Kasumi-1 (cell line): ENCODE measurements at regions not wholly inside any gene's neighbourhood (a gene's known extent, or its start where the extent isn't known, plus 50 kb on each side); places are given as distances from the start of the nearest gene placed in this dataset.

ENCODE experiments used
- DNase-seq, 2 experiments: peaks; one replicate each; lab custom pipeline; 2025; lab: John Stamatoyannopoulos, UW

DNA sequence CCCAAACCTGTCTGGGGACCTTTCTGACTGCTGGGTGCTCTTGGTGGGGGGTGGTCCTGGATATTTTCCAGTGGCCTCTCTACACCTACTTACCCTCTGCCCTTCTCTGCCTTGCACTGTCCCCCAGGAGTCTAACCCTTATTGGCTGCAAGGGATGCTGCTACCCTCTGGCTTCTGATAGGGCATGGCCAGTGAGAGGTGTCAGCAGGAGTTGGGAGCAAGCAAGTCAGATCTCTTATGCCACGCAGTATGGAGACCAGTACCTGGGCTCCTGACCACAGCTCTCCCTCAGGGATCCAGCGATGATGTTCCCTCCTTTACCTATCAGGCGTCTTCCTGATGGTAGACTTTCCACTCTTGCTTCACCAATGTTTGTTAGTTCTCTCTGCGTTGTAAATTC, 373.7 kb downstream of the SOCS6 start:
- DNase-seq = no peak

DNA sequence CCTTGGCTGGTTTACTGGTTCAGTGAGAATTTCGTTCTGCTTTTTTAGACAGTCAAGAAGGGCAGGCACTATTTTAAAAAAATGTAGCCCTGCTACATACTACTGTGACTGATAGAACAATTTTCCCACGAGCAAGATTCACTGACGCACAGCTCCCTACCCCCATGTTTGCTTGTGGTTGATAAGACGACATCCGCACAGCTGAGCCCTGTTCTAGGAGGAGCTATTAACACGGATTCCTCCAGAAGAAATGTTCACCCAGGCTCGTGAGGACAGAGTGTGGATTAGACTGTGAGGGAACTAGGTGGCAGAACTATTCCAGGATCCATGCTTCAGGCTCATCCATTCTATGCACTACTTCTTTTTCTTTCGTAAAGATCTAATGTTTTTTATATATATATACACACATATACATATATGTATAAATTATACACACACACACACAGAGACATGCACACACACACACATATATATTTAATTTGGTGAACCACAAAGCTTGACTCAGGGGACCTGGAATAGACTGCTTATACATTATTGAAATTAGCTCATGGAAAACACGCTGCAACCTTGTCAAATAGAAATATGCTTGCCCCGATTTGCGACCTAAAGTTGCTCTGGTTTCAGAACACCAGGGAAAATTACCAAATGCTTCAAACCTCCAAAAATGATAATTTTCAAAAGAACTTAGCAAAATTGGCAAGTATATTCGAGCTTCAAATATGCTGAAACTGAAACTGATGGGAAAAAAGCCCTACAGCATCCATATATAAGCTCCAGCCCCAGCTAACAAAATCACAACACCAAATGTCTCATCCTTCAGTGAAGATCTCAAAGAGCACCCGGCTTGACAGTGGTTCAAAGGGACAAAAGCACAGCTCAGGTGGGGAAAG, 370.4 kb downstream of the SOCS6 start:
- DNase-seq = no peak

DNA sequence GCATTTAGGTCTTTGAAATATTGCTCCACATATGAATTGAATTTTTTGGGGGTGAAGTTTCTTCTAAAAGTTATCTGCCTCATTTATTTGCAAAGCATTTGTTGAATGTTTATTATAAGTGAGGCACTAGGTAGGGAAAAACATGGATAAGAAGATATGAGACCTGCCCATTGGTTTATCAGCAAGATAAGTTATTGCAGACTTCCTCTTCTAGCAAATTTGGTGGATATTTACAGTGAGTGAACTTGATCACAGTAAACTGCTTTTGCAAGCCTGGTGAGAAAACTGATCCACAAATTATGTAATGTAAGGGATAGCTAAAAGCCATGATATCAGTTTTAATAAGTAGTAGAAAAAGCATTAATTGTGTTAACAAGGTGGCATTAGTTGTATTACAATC, 364.8 kb downstream of the SOCS6 start:
- DNase-seq = no peak

DNA sequence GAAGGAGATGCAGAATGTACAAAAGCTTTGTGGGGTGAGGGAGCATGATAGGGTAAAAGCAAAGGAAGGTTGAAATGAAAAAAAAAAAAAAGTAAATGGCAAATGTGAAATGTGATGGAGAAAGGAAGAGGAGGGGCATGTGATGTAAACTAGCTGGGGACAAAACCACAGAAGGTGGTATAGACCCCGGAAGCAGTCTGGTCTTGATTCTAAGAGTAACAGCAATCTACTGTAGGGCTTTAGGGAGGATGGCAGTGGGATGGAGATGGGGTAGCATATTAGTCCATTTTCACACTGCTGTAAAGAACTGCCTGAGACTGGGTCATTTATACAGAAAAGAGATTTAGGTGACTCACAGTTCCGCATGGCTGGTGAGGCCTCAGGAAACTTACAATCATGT, 362.0 kb downstream of the SOCS6 start:
- DNase-seq = no peak

DNA sequence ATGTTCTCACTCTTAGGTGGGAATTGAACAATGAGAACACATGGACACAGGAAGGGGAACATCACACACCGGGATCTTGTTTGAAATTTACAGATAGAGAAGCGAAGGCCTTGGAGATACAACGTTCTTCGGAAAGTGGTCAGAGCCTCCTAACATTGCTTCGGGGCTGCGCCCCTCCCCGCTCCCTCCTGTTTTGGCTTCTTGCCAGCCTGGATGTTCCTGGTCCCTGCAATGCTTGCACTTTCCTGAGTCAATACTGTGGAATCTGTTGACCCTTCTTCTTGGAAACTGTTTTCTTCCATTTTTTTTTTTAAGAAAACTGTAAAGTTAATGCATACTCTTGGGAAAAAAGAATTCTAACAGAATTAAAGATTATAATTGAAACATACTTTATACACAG, 360.8 kb downstream of the SOCS6 start:
- DNase-seq = no peak

DNA sequence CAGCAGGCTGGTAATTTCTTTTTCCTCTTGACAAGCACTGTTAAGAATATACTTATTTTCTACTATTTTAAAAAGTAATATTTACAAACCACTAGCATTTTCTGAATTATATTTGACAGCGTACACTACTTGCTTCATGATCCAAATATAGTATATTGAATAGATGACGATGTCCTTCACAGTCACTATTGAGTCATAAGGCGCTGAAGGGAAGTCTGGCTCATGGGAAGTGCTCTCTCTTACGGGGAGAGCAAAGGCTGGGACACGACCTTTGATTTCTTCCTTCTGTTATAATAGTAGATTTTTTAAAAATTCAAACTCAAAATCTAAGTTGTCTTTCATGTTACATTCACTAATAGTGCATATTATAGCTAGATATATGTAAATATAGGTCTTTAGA, 357.1 kb downstream of the SOCS6 start:
- DNase-seq = peak in 1 of 2 experiments; percentile 2

DNA sequence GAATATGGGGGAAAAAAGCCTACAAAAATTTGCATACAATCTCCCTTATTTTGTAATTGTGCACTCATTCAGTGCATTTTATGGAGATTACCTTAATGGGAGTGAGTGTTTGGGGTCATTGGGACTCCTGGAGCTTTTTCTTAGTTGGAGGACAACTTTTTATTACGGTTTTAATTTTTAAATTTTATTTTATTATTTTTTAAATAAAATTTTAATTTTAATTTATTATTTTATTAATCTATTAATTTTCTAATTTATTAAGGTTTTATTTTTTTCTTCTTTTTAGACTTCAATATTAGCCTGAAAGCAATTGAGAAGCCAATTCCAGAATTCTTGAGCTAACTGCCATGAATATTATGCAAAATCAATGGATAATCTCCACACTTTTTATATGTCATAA, 355.0 kb downstream of the SOCS6 start:
- DNase-seq = no peak

DNA sequence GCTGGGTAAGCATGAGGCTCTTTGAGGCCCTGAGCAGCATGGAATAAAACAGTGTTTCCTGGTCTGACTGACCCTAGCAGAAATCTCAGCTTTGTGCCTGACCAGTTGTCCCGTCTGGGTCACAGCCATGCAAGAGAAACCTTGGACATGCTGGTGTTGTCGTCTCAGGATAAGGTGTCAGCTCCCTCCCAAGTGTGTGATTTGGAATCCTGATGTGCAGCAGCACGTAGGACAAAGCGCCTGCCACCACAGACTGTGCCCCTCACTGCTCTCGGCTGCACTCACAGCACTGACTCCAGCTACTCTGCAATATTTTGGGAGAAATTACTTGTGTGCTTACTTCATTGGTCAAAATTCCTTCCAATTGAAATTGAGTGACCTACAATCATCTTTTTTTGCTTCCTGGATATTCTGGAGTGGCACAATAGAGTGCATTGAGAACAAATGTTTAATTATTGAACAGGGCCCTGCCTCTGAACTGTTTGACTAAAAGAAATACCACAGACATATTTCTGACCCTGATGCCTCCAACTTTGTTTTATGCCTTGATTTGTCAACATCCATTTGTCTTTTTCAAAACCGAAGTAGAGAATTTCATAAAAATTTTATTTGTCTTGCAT, 352.4 kb downstream of the SOCS6 start:
- DNase-seq = no peak

DNA sequence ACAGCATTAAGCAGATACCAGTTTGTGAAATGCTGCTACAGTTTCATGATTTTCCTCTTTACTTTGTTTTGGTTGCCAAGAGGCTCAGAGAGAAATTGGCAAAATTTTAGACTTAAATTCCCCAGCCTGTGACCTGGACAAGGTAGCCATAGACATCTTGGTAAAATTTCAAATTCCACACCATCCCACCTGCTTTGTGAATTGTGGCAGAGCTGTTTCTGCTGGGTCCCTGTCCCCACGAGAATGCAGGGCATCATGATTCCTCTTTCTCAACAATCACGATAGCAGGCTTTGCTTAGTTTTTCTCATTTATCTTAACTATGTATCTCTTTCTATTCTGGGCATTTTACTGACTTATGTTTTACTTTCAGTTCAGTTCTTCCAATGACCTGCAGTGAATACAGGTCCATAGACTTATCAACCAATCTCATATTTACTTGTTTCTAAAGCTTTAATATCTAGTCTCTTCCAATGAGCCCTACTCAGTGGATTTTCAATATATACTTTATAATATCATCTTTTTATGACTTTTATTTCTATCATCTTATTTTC, 351.6 kb downstream of the SOCS6 start:
- no peak for DNase-seq

DNA sequence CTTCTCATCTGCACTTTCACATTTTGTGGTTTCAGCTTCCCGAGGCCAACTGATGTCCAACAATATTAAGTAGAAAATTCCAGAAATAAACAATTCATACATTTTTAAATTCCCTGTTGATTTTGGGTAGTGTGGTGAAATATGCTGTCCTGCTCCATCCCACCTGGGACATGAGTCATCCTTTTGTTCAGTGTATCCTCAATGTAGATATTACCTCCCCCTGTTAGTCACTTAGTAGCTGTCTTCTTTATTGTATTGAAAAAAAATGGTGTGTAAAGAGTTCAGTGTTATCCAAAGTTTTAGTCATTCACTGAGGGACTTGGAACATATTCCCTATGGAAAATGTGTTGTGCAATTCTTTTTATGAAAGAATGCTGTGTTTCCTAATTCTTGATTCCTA, 348.1 kb downstream of the SOCS6 start:
- DNase-seq = no peak

DNA sequence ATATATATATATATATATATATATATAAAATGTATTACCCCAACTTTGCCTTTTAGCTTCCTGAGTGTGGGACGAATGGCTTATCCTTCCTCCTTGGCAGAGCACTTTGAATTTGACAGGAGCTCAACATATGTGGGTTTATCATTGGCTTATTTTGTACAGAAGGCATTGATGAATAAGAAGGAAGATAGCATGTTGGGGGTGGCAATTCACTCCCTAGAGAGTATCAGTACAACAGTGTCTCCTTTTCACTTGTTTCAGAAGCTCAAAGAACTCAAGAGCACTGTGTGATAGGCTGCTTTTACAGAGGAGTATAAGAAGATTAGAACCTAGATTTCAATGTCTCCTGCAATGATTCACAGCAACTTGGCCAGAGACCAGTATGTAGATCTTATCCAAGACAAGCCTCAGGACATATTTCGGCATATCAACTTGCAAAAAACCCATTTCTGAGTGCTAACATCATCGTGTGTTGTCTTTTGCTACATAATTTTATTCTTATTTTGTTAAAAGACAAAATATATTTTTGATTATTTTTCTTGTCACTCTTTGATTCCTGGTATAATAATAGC, 345.8 kb downstream of the SOCS6 start:
- no peak for DNase-seq

DNA sequence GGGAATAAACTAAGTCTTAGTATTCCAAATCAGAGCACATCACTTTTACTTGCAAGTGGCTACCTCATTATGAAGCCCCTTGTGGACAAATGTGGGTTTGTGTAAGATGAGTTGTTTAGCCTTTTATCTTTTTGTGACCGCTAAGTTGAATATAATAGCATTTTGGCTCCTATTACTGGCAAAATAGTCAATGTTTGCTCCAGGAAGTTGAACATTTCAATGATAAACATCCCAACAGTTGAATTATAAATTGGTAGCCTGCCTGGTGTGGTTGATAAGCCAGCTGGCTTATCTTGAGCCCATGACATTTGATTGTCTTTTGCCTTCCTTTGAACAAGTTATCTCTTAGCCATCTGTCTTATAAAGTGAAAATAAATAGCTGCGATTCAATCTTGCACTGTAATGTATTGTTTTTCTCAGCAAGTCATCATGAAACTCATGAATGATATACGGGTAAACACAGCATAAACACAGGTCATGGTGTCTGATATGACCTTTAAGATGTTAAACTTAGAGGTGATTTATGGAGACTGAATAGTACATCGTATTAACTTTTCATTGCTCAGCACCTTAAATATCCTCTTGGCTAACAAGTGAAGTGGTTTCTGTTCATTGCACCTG, 338.4 kb downstream of the SOCS6 start:
- DNase-seq = no peak

DNA sequence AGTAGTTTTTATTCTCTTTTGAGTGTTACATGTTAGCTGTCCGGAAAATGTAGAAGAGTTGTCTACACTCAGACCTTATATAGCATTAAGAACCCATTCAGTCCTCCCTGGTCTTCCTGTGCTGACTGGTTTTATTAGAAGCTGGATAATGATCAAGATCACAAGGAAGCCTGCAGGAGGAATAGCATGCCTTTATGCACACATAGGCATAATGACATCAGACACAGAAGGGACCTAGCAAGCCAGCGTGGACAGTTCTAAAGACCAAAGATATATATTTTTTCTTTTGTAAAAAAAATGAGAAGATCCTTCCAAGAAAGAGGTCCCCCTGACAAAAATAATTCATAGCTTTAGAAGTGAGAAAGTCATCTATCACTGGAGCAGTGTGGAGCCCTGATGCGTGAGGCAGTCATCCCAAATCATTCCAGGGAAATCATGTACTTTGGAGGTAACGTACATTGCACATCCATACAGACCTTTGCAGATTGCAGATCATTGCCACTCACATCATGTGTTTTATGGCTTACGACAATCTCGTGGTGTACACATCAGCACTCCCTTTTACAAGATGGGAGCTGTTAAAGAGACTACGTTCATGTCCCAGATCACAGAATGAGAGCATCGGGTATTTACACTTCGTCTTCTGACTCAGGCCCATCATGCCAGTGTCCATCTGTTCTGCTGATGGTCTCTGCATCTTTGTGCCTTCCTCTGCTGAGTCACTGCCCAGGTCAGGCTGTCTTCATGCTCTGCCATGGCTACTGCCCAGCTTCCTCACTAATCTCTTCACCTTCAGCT, 334.0 kb downstream of the SOCS6 start:
- DNase-seq = no peak

DNA sequence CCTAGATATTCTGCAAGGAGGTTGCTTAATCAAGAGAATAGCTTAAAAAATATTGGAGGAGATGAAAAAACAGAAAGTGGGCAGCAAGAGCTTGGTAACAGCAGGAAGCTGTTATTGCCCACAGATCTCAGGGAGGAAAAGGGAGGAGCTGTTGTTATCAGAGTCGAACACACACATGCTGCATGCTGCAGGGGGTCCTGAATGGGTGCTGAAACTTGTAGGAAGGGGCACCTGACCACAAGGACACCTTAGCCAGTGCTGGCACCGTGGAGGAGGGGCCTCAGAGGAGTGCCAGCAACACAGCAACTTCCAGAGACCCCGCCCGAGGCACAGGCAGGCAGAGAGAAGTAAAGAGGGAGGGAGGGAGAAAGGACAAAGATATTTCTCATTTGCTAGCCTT, 332.9 kb downstream of the SOCS6 start:
- peak; percentile 96 to 97 for DNase-seq

DNA sequence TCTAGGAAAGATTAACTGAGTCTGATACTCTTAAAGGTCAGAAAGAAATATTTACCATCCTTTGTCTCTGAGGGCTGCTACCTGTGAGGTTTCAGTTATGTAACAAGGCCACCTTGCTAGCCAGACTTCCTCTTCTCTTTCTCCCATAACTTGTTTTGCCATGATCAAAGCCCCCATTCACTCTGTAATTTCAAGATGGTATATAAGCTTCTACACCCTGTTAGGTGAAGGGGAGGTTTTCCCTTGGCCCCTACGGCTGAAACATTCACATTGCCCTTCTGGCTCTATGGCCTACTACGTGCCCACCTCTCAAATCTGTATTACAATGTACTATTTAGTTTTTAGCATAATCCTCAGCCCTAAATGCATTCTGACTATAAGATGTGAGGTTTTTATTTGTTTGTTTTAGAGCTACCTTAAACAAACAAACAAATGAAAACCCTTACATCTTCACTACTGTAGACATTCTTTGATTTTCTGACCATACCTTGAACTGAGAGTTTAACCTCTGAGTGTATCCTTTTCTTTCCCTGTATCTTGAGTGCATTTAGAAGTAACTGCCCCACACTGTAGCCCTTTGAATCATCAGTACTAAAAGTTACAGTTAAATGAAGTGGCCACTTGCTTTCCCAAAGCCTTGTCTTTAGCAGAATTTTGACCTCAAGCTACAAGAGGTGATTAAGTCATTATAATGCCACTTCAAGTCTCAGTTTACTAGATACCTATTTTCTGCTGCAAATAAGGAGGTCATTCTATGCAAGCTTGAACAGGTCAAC, 332.2 kb downstream of the SOCS6 start:
- DNase-seq = no peak

DNA sequence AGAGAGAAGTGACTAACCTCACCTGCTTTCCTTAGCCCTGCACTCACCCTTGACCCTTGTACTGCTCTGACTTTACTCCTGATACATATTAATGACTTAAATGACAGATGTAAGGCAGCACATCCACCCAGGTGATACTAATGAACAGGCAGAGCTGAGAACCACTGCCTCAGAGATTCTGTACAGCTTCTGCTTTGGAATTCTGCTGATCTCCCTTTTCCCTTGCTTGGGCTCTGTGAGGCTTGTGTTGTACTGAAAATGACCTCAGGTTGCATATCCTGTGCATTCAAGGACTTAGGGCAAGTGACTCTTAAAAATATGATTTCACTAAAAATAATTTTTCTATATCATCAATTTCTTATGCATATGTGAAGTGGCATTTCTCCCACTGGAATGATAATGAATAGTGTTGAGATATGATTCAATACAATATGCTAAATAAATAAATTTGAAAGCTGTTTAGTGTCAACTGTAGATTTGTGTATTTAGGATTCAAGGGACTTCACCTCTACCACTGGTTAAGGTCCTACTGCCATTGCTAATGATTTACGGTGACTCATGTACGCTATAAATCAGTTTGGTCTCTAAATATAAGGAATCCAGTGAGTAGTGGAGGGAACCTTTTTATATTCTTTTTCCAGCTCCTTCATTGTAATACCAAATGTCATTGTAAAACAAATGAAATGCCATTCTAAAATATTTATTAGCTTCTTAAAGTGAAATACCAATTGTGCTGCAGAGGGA, 328.3 kb downstream of the SOCS6 start:
- DNase-seq = no peak

DNA sequence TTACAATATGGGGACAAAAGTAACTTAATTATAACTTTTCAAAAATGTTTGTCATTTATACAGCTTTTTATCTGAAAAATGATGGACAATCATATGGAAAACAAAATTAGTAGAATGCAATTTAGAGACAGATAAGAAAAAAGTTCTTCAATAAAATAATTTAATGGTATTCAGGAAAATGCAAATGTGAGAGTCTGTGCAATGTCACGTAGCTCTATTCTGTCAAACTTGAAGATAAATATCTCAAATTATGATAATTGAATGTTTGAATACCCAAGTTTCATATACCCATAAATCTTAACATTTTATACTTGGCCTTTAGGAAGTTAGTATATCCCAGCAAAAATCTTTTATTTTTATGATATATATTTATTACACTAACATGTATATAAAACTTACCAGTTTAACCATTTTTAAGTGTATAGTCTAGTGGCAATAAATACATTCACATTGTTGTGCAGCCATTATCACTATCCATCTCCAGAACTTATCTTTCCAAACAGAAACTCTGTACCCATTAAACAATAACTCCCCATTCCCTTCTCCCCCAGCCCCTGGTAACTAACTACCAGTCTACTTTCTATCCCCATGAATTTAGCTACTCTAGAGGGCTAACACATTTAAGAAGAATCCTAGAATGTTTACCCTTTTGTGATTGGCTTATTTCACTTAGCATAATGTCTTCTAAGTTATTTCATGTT, 311.5 kb downstream of the SOCS6 start:
- no peak for DNase-seq

DNA sequence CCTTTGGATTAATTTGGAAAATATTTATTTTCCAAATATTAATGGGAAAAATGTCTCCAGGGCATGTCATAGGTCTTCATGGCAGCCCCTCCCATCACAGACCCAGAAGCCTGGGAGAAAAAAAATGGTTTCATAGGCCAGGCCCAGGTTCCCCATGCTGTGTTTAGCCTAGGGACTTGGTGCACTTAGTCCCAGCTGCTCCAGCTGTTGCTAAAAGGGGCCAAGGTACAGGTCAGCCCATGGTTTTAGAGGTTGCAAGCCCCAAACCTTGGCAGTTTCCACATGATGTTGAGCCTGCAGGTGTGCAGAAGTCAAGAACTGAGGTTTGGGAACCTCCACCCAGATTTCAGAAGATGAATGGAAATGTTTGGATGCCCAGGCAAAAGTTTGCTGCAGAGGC, 309.6 kb downstream of the SOCS6 start:
- DNase-seq = no peak

DNA sequence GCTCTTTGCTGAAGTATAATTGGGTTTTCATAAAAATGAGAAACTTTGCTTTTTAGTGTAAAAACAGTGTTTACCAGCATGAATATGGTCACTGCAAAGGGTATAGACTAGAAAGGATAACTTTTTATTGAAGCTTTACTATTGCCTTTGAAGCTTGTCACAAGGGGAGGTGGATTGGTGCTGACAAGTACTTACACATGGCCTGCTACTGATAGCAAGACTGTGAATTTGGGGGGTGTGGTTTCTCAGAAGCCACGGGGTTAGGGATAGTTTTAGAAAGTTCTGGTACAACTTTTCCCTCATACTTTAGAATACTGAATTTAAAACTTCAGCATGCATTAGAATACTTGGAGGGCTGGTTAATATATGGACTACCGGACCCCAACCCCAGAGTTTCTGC, 294.1 kb downstream of the SOCS6 start:
- no peak for DNase-seq

DNA sequence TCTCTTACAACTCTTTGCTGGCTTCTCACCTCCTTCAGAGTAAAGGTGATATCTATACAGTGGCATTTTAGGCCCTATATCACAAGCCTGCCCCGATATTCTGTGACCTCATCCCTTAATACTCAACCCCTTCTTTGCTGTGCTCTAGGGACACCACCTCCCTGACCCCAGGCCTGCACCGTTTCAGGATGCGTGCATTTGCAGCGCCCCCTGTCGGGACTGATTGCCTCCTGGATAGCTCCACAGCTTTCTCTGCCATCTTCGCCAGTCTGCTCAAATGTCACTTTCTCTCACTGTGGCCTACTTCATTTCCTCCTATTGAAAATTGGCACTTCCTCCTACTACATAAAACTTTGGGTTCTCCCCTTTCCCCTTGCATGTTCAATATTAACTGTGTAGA, 289.6 kb downstream of the SOCS6 start:
- no peak for DNase-seq
